Activated T-helper 1 cell treated with anti-CD3 and anti-CD28 coated beads, Interleukin-12 subunit alpha, Interleukin-12 subunit beta, Interleukin-2, Interleukin-4 antibody, amounts not matched to agents 30 ng/mL and 10 ng/mL and 1 ng/mL, durations not matched to agents 14 hours and 24 hours and 36 hours (primary cell): ENCODE measurements at regions not wholly inside any gene's neighbourhood (a gene's known extent, or its start where the extent isn't known, plus 50 kb on each side); places are given as distances from the start of the nearest gene placed in this dataset.

ENCODE experiments used
- DNase-seq: peaks from one replicate; pipeline ENCODE4 v3.0.0; 2021; ENCODE audit warnings: low spot score
- H3K27ac Mint-ChIP-seq: one replicate; pipeline ENCODE4 v1.8.0; 2021; ENCODE audit warnings: mild to moderate bottlenecking, mixed read lengths
- H3K27me3 Mint-ChIP-seq: one replicate; pipeline ENCODE4 v1.8.0; 2022; ENCODE audit warnings: mild to moderate bottlenecking, moderate library complexity, mixed read lengths; ENCODE audit not compliant: insufficient read depth
- H3K36me3 Mint-ChIP-seq: one replicate; pipeline ENCODE4 v1.8.0; 2021; ENCODE audit warnings: low read depth, mixed read lengths
- H3K4me1 Mint-ChIP-seq: one replicate; pipeline ENCODE4 v1.8.0; 2021; ENCODE audit warnings: low read depth, mixed read lengths
- H3K4me3 Mint-ChIP-seq: one replicate; pipeline ENCODE4 v1.8.0; 2021; ENCODE audit warnings: mild to moderate bottlenecking, moderate library complexity, mixed read lengths
- H3K9me3 Mint-ChIP-seq: one replicate; pipeline ENCODE4 v1.8.0; 2021; ENCODE audit warnings: mixed read lengths
- intact Hi-C: fragments of 100-400 bp; cut with micrococcal nuclease; formaldehyde crosslinking; loops from one replicate; pipeline ENCODE4 v1.15.1; 2024

DNA sequence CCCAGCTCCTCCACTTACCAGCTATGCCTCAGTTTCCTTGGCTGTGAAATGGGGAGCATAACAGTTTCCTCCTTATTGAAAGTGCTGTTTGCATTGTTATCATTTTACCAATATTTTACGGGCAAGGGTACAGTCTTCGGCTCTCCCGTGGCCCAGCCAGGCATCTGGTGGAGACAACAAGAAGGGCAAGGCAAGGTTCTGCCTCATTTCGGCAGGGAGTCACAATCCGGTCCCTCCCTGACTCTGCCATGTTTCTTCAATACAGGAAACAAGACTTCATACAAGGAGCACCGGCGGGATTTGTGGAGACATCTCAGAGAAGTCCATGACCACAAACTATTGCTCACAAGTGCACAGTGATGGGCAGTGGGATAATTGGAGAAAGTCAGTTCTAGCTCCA is 174.0 kb downstream of the FGF18 start:
- no peak overlapping the region for H3K27ac Mint-ChIP-seq
- H3K27me3 Mint-ChIP-seq = peaks cover 2% of the 10 kb centered on the region
- DNase-seq = no peak
- H3K36me3 Mint-ChIP-seq = no peaks in the 10 kb centered on the region
- H3K4me3 Mint-ChIP-seq = no peak overlapping the region
- intact Hi-C loops = no loop called here
- no peaks in the 10 kb centered on the region for H3K9me3 Mint-ChIP-seq
- no peaks in the 10 kb centered on the region for H3K4me1 Mint-ChIP-seq

DNA sequence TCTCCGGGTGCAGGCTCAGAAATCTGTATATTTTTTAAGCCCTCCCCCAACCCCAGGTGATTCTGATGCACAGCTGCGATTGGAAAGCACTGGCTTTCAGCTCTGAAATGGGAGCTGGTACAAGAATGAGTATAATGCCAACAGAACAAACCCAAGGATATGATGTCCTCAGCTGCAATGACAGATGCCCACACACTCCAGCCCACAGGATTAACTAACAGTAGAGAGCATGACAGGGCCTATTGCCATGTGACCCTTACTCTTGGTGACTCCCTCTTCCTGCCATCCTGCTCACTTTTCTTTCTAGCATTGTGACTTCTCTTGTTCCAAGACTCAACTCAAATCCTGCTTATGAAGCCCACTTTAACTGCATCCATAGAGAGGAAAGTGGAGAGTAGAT is 174.5 kb downstream of the FGF18 start:
- intact Hi-C loops = no loop called here
- H3K27me3 Mint-ChIP-seq = peaks cover 2% of the 10 kb centered on the region
- H3K4me1 Mint-ChIP-seq = no peaks in the 10 kb centered on the region
- no peak overlapping the region for H3K27ac Mint-ChIP-seq
- no peak overlapping the region for H3K4me3 Mint-ChIP-seq
- no peak for DNase-seq
- no peaks in the 10 kb centered on the region for H3K36me3 Mint-ChIP-seq
- H3K9me3 Mint-ChIP-seq = no peaks in the 10 kb centered on the region

DNA sequence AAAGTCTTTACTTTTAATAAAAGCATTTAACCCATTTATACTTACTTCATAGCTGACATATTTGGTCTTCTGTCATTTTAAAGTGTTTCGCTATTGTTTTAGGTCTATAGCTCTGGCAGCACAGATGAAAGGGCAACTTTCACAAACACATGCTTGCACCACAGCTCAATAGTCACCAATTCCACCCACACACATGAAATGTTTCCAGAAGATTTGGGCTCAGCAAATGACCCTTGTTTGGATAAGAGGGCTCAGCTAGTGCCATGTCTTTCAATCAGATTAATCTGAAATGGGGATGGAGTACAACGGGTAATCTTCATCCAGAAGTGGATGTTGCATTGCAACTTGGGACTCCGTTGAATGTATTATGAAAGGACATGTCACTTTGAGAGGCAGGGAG is 176.0 kb downstream of the FGF18 start:
- Mint-ChIP-seq H3K27ac (no peak overlapping the region), H3K9me3 (no peaks in the 10 kb centered on the region), H3K4me1 (no peaks in the 10 kb centered on the region), H3K36me3 (no peaks in the 10 kb centered on the region), H3K27me3 (peaks cover 2% of the 10 kb centered on the region), H3K4me3 (no peak overlapping the region)
- intact Hi-C loops = no loop called here
- no peak for DNase-seq

DNA sequence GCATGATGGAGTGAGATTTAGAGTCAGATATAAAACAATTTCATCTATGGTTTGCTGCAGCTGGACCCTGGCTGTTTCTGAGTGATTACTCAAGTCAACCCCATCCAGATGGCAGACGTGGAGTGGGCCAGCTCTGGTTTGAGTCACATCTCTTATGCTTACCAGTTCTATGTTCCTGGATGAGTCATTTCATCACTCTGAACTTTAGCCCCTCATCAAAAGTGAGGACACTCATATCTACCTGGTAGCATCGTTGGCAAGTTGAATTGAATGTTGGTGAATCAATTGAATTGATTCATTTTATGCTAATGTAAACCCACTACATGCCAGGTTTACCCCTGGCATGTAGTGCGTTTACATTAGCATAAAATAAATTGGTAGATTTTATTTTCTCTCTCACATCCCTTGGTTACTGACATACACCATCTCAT is 176.4 kb downstream of the FGF18 start:
- no peak for DNase-seq
- intact Hi-C loops = no loop called here
- Mint-ChIP-seq H3K9me3 (no peaks in the 10 kb centered on the region), H3K27me3 (peaks cover 2% of the 10 kb centered on the region), H3K27ac (no peak overlapping the region), H3K4me1 (no peaks in the 10 kb centered on the region), H3K36me3 (no peaks in the 10 kb centered on the region), H3K4me3 (no peak overlapping the region)

DNA sequence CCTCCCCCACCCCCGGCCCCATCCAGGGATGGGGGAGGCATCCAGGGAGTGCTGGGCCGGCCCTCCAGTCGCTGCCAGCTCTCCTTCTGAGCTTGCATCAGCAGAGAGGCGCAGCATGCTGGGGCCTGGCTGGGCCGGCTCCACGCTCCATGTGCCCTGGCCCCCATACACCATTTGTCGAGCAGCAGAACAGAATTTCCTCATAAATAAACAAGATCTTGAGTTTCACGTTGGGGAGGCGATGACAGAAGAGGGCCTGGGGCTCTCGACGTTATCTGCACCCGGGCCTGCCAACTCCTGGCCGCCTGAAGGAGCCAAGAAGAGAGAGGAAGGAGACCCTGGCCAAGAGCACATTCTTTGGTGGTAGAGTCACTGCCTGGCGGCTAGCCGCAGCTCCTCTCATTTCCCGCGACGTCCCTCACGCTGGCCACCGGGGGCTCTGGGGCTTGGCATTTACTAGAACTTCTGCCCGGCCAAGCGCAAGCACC is 177.0 kb downstream of the FGF18 start:
- intact Hi-C loops = no loop called here
- no peak overlapping the region for H3K4me3 Mint-ChIP-seq
- no peak for DNase-seq
- no peaks in the 10 kb centered on the region for H3K9me3 Mint-ChIP-seq
- H3K4me1 Mint-ChIP-seq = no peaks in the 10 kb centered on the region
- no peaks in the 10 kb centered on the region for H3K36me3 Mint-ChIP-seq
- H3K27ac Mint-ChIP-seq = no peak overlapping the region
- peaks cover 2% of the 10 kb centered on the region for H3K27me3 Mint-ChIP-seq

DNA sequence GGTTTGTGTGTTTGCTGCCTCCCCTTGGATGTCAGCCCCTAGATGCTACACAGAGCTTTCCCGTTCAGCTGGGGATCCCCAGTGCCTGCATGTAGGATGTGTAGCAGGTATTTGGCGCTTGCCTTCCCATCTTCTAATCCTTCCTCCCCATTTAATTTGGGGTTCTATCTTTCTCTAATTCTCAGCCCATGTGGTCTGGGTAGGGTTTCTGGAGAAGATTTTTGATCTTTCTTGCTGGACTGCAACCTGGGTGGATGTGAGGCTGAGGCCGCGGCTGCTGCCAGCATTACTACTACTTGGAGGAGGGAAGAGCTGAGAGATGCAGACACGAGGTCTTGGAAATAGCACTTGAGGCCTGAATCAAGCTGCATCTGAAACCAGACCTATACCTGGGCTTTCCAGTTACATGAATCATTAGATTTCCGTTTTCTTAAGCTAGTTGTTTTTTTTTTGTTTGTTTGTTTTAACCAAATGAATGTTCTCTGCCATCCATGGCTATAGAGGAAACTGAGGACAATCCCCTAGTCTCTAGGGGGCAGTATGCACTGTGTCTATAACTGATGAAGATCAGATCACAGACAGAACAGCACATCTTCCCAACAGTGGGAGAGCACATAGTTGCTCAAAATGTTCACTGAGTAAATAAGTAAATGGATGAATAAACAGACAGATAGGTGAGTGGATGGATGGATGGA is 178.6 kb downstream of the FGF18 start:
- no peaks in the 10 kb centered on the region for H3K9me3 Mint-ChIP-seq

DNA sequence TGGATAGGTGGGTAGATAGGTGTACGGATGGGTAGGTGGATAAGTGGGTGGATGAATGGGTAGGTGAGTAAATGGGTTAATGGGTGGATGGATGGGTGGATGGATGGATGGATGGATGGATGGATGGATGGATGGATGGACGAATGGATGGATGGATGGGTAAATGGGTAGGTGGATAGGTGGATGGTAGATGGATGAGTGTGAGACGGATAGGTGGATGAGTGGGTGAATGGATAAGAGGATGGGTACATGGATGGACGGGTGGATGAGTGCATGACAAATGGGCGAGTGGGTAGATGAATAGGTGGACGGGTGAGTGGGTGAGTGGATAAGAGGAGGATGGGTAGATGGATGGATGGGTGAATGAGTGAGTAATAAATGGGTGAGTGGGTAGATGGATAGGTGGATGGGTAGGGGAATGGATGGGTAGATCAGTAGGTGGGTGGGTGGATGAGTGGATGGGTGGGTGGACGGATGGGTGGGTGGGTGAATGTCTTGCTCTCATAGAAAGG is 179.2 kb downstream of the FGF18 start:
- H3K4me1 Mint-ChIP-seq = no peaks in the 10 kb centered on the region
- no peak for DNase-seq
- no peaks in the 10 kb centered on the region for H3K27me3 Mint-ChIP-seq
- intact Hi-C loops = no loop called here
- no peak overlapping the region for H3K27ac Mint-ChIP-seq
- no peaks in the 10 kb centered on the region for H3K36me3 Mint-ChIP-seq
- no peaks in the 10 kb centered on the region for H3K9me3 Mint-ChIP-seq
- H3K4me3 Mint-ChIP-seq = no peak overlapping the region

More for the DNA sequence above, 178.6 kb downstream of the FGF18 start:
- Mint-ChIP-seq H3K4me1 (no peaks in the 10 kb centered on the region), H3K27me3 (no peaks in the 10 kb centered on the region), H3K36me3 (no peaks in the 10 kb centered on the region), H3K4me3 (no peak overlapping the region), H3K27ac (no peak overlapping the region)
- intact Hi-C loops = no loop called here
- DNase-seq = no peak

DNA sequence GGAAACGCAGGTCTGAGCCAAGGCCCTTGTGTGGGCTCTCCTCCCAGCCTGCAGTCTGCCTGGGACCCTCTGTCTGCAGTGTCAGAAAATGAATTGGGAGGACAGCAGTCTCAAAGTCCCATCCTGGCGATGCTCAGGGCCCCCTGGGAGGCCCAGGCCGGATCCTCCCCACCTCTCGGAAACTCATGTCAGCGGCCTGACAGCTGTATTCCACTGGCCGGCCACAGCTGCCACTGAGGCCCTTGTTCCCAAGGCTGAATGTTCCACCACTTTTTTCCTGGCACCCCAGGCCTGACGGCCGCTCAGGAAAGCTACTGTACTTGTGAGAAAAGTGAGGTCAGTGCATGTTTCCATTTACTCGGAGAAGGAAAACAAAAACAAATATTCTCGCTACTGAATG is 180.0 kb downstream of the FGF18 start:
- no peak for DNase-seq
- H3K4me1 Mint-ChIP-seq = no peaks in the 10 kb centered on the region
- H3K4me3 Mint-ChIP-seq = no peak overlapping the region
- H3K36me3 Mint-ChIP-seq = no peaks in the 10 kb centered on the region
- intact Hi-C loops = no loop called here
- H3K9me3 Mint-ChIP-seq = no peaks in the 10 kb centered on the region
- H3K27me3 Mint-ChIP-seq = peaks cover 4% of the 10 kb centered on the region
- H3K27ac Mint-ChIP-seq = no peak overlapping the region

DNA sequence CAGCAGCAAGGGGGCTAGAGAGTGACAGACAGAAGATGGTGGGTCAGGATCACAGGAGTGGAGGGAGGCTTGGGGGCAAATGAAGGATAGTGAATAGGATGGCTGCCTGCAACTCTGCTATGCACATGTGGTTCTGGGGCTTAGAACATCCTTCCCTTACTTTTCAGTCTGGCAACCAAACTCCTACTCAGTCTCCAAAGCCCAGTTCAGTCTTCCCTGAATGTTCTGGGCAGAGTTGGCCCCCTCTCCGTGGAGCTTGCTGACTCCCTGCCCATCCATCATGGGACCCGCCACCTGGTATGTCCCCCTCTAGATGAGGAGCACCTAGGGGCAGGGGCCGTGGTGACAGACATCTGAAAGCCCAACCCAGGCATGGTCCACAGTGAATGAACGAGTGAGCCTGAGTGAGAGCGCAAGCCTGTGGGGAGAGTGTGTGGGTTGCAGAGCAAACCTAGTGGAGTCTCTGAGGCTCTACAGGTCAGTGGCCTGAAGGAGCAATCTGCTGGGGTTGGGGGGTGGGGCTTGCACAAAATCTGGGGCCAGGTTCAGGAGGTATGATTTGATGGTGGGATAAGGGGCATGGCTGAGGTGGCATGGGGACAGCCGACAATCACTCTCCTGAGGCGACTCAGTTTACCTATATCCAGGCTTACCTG is 180.6 kb downstream of the FGF18 start:
- Mint-ChIP-seq H3K36me3 (no peaks in the 10 kb centered on the region), H3K27ac (no peak overlapping the region), H3K4me1 (no peaks in the 10 kb centered on the region), H3K9me3 (no peaks in the 10 kb centered on the region), H3K4me3 (no peak overlapping the region), H3K27me3 (peaks cover 4% of the 10 kb centered on the region)
- intact Hi-C loops = loop anchor here (2.0 kb wide), 1 partner anchor 307 kb away; no protein-coding TSS in a partner anchor
- DNase-seq = no peak

DNA sequence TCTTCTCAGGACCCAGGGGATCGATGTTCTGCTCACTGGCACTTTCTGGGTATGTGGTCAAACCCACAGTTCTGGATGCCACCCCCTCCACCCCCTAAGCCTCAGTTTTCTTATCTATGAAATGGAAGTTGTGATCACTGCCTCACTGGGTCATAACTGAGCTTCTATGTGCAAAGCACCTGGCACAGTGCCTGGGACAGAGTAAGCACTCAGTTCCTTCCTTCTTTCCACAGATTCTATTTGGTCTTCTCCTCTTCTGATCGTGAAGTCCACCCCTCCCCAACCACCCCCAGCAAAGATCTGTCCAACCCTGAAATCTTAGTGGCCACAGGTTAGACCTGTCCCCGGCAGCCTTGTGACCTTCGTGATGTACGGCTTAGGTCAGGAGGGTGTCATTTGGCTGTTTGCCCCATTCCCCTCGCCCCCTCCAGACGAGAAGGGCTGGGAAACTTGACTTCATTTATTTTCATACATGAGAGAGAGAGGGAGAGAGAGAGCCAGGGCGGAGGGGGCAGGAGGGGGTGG is 181.4 kb downstream of the FGF18 start:
- intact Hi-C loops = loop anchor here (2.0 kb wide), 1 partner anchor 306 kb away; no protein-coding TSS in a partner anchor
- H3K4me1 Mint-ChIP-seq = no peaks in the 10 kb centered on the region
- H3K9me3 Mint-ChIP-seq = no peaks in the 10 kb centered on the region
- H3K27ac Mint-ChIP-seq = no peak overlapping the region
- H3K4me3 Mint-ChIP-seq = no peak overlapping the region
- no peak for DNase-seq
- H3K27me3 Mint-ChIP-seq = peaks cover 4% of the 10 kb centered on the region
- no peaks in the 10 kb centered on the region for H3K36me3 Mint-ChIP-seq

DNA sequence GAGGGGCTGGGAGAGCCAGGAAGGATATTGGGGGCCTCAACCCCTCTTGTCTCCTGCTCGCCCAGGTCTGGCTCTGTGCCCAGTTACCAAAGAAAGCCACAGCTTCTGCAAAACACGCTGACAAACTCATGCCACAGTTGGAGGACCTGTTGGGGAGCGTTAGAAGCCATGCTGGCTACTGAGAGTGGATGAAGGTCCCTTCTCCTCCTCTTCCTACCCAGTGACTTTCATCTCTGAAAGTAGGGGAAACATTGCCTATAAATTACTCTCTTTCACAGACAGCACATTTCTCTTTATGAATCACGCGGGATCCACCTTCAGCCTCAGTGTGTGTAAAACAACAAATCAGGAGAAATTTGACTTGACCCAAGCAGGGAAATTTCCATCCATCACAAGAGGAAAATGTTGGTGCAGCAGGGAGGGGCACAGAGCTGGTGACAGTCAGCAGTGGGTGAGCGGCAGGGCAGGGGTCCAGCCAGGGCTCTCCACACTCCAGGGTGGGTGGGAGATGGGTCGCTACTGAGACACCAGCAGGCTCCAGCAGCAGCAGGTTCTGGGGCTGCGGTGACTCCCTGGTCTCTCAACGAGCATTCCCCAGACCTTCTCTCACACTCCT is 181.9 kb downstream of the FGF18 start:
- Mint-ChIP-seq H3K4me3 (no peak overlapping the region), H3K27me3 (peaks cover 4% of the 10 kb centered on the region), H3K36me3 (no peaks in the 10 kb centered on the region), H3K27ac (no peak overlapping the region), H3K4me1 (no peaks in the 10 kb centered on the region), H3K9me3 (peaks cover 4% of the 10 kb centered on the region)
- intact Hi-C loops = loop anchor here (2.0 kb wide), 1 partner anchor 305 kb away; no protein-coding TSS in a partner anchor
- DNase-seq = no peak

DNA sequence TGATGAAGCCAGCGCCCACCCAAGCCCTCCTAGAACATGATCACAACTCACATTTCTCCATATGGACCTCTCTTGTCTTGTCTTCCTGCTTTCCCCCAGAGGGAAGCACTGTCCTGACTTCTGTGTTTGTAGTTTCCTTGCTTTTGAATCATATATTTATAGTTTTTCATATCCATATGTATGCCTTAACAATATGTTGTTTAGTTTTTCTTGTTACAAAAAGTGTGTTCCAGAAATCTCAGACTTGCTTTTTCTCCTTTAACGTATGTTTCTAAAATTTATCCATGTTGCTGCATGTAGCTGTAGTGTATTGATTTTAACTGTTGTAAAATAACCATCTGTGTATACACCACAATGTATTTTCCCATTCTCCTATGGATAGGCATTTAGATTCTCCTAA is 182.0 kb upstream of the SMIM23 start:
- H3K36me3 Mint-ChIP-seq = no peaks in the 10 kb centered on the region

DNA sequence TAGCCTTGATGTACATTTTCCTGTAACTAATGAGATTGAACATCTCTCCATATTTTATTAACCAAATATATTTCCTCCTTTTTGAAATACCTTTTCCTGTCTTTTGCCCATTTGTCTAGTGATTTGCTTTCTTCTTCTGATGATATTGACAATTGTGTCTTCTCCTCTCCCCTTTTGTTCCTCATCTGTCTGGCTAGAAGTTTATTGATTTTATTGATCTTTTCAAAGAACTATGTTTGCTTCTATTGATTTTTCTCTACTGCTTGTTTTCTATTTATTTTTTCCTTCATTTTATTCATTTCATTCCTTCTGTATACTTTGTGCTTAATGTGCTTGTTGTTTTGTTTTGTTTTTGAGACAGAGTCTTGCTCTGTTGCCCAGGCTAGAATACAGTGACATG is 181.4 kb upstream of the SMIM23 start:
- no peak overlapping the region for H3K27ac Mint-ChIP-seq
- H3K36me3 Mint-ChIP-seq = no peaks in the 10 kb centered on the region
- H3K27me3 Mint-ChIP-seq = peaks cover 8% of the 10 kb centered on the region
- no peaks in the 10 kb centered on the region for H3K4me1 Mint-ChIP-seq
- H3K9me3 Mint-ChIP-seq = peaks cover 12% of the 10 kb centered on the region
- DNase-seq = no peak
- intact Hi-C loops = no loop called here
- H3K4me3 Mint-ChIP-seq = no peak overlapping the region

More for the DNA sequence above, 182.0 kb upstream of the SMIM23 start:
- DNase-seq = no peak
- no peaks in the 10 kb centered on the region for H3K4me1 Mint-ChIP-seq
- no peak overlapping the region for H3K4me3 Mint-ChIP-seq
- H3K27me3 Mint-ChIP-seq = peaks cover 8% of the 10 kb centered on the region
- H3K27ac Mint-ChIP-seq = no peak overlapping the region
- intact Hi-C loops = no loop called here
- H3K9me3 Mint-ChIP-seq = peaks cover 12% of the 10 kb centered on the region
